ENCODE measurements at regions not wholly inside any gene's neighbourhood (a gene's known extent, or its start where the extent isn't known, plus 50 kb on each side); places are given as distances from the start of the nearest gene placed in this dataset.
"Not testable (repeated sequence)": the region's sequence is repeated elsewhere in the genome, so short reads cannot be mapped to it uniquely, and the experiment has no call there.

DNA sequence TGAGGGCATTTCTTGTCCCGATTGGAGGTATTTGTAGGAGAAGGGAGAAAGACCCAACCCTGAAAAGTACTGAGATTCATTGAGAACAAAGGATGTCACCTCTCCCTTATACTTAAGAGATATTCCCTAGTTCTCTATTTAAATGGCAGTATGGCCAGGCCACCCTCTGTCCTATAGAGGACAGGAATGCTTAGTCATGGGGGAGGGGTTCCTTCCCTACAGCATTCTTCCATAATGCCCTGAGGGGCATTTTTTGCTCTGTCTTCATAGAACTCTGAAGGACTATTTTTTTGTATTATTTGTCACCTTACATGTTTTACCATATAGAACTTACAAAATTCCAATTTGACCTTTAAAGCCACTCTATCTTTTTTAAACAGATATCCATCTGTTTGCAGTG, 176.3 kb downstream of the TMEM161B start:
- no peak for DNase-seq

DNA sequence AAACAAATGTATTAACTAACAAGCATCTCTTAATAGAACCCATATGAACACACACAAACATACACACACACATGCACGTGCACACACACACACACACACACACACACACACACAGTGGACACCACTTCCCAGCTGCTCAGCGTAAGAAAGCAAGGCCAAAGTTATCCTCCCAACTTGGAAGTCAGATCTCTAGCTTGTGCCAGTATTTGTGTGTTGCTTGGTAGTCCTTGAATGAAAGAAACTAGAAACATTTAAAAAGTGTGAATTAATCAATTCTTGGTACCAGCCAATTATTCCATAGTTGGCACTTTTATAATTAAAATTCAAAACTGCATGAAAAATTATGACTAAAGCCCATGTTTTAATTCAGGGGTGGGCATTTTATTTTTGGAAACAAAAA, 178.1 kb downstream of the TMEM161B start:
- no peak for DNase-seq

GRCh38 chr5:88089719-88090390, 178.8 kb downstream of the TMEM161B start:
- DNase-seq, result no peak

GRCh38 chr5:88085462-88085861, 183.2 kb downstream of the TMEM161B start:
- no peak for DNase-seq

DNA sequence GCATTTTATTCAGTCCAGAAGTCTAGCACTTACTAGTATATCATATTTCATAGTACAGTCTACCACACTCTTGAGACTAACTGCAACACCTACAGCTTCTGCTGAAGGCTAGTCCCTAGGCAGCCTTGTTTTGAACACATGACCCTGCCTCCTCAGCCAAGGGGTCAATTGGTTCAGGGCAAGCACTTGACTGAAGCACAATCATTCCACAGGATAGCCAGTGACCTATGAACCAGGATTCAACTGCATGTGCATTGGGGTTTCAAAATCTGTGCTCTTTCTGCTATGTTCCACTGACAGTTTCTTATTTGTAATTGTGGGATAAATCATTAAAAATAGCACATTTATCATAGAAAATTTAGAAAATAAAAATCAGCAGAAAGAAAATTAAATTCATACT, 186.8 kb downstream of the TMEM161B start:
- no peak for DNase-seq

- no peak for DNase-seq
These were observed 204.8 kb downstream of the TMEM161B start for GRCh38 chr5:88063813-88064212.

DNA sequence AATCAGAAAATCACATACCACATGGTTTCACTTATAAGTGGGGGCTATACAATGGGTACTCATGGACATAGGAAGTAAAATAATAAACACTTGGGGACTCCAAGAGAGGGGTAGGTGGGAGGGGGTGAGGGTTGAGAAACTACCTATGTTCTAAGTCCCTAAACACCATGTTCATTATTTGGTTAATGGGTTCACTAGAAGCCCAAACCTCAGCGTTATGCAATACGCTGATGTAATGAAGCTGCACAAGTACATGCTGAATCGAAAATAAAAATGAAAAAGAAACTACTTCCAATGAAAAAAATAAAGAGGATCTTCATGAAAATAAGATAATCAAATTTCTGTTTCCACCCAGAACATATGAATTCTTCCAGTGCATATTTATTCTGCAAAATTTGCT, 208.5 kb downstream of the TMEM161B start:
- DNase-seq, result no peak

DNA sequence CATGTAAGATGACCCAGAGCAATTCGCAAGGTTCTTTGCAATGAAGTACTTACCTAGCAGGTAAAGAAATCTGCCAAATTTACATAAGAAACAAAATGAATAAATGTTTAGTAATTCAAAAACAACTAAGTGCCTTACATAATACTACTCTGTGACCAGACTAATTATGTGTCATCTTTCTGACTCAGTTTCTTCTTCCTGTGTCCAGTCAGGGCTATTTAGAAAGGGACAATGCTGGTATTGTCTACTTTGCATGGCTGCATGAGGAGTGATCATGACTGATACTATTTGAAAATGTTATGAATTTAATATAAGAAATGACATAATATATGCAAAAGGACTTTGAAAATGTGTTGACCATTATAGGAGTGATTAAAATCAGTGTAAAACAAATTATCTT, 210.0 kb downstream of the TMEM161B start:
- no peak for DNase-seq

DNA sequence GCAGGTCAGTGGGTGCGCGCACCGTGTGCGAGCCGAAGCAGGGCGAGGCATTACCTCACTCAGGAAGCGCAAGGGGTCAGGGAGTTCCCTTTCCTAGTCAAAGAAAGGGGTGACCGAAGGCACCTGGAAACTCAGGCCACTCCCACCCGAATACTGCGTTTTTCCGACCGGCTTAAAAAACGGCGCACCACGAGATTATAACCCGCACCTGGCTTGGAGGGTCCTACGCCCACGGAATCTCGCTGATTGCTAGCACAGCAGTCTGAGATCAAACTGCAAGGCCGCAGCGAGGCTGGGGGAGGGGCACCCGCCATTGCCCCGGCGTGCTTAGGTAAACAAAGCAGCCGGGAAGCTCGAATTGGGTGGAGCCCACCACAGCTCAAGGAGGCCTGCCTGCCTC, 216.2 kb downstream of the TMEM161B start:
- DNase-seq, result not testable (repeated sequence)

DNA sequence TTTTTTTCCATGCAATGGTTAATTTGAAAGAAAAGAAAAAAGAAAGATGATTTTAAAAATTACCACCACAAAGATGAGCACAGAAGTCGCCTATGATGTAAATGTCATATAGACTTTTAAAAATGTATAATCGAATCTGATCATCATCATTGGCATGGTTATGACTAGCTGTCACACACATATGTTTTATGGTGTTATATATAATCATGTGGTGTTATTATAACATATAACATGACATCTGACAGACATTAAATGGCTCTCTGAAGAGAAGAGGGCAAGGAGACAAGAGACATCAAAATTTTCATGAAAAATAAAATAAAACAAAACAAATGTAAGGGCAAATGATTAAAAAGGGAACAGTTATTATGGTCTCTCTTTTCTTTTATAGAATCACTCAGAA, 217.5 kb downstream of the TMEM161B start:
- DNase-seq, result no peak

DNA sequence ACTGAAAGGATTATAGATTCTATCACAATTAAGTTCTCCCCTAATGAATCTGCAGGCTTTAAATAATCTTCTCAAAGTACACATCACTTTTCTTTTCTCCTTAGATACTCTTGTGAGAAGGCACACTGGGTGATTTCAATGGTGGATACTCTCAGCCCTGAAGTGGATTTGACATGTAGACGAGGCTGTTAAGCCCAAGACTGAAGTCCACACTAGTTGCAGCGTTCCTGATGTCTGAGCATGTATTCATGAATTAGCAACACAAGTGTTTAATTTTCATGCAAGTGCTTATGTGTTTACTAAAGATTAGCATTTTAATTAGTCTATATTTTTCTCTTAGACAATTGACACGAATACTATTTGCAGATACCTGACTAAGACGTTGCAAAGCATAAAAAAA, 218.9 kb downstream of the TMEM161B start:
- DNase-seq, result no peak

DNA sequence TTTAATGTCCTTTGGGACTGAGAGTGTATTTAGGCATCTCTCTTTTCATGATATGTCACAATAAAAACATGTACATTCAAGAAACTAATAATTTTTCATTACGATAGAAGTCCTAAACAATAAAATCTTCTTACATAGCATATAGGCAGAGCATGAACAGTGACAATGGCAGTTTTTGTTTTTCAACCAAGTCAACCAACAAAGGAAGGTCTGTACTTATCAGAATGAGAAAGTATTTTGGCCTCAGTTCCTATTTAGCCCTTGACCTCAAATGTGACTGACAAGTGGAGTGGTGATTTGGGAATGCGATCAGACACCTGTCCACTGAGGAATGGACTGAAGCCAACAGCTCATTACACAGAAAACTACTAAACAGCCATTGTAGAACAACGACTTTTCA, 219.5 kb downstream of the TMEM161B start:
- DNase-seq, result no peak

GRCh38 chr5:88045931-88046461, 222.6 kb downstream of the TMEM161B start:
- no peak for DNase-seq

DNA sequence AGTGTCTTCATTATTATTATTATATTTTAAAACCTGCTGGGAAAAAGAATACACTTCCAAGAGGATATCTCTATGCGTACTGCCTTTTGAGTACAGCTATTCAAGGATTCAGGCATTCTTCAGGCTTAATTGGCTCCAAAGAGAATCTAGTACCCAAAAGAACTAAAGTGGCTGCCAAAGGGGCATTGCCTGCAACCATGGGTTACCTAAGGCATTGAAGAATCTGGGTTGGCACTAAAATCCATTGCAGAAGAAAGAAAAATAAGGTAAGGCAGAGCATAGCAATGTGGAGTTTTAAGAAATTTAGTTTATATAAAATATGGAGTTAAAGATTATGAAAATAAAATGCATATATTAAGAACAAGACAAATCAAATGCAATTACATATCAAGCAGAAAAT, 223.5 kb downstream of the TMEM161B start:
- no peak for DNase-seq

DNA sequence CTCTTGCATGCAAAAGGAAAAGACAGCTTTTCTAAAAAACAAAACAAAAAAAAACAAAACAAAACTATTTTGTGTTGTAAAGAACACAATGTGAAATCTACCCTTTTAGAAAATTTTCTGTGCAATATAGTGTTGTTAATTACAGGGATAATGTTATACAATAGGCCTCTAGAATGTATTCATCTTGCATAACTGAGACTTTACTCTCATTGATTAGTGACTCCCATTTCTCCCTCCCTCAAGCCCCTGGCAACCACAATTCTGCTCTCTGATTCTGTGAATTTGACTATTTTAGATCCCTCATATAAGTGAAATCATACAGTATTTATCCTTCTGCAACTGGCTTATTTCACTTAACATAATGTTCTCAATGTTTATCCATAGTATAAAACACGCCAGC, 234.1 kb downstream of the TMEM161B start:
- no peak for DNase-seq

DNA sequence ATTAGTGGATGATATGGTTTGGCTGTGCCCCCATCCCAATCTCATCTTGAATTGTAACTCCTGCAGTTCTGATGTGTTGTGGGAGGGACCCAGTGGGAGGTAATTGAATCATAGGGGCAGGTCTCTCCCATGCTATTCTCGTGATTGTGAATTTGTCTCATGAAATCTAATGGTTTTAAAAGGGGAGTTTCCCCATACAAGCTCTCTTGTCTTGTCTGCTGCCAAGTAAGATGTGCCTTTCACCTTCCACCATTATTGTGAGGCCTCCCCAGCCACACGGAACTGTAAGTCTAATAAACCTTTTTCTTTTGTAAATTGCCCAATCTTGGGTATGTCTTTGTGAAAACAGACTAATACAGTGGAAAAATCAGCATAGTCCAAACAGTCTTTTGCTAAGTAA, 235.5 kb downstream of the TMEM161B start:
- no peak for DNase-seq

GRCh38 chr5:88029011-88029410, 239.6 kb downstream of the TMEM161B start:
- no peak for DNase-seq

- no peak for DNase-seq
These were observed 247.5 kb downstream of the TMEM161B start for GRCh38 chr5:88021141-88021540.

- DNase-seq, result not testable (repeated sequence)
These were observed 253.7 kb downstream of the TMEM161B start for GRCh38 chr5:88014984-88015383.

- no peak for DNase-seq
These were observed 267.8 kb downstream of the TMEM161B start for GRCh38 chr5:88000877-88001276.

- no peak for DNase-seq
These were observed 271.0 kb downstream of the TMEM161B start for GRCh38 chr5:87997662-87998061.

DNA sequence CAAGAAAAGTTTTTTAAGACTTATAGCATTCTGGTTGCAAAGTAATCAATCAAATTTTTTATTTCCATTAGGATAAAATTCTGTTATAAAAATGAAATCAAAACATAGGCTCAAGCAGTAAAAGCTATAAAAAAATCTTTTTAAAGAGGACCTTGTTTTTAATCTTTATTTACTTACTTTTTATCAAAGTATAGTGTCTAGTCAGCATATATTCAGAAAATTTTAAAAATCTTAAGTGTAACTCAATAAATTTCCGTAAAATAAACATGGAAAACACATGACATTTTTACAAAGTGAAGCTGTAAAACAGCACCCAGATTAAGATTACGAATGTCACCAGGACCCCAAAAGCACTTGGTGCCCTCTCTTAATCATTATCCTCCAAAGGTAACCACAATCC, 302.4 kb downstream of the TMEM161B start:
- no peak for DNase-seq

GRCh38 chr5:87954121-87954520, 314.5 kb downstream of the TMEM161B start:
- DNase-seq, result no peak

DNA sequence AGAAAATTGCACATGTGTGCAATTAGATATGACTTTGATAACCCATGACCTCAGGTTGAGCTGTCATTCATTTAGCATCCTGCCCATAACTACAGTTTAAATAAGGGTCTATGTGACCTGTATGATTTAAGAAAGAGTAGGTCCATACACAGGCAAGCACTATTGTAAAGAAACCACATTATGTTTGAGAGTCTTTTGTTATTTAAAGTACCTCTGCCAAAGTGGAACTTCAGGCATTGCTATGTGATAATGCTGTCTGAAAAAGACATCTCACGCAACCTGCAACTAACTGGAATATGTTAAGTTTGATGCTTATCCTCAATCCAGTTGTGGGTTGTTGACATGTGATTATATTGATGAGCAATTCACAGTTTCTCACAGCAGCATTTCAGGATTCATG, 317.0 kb downstream of the TMEM161B start:
- no peak for DNase-seq

All from cerebellar nuclear complex (tissue), 1 donor.